DMS53 treated with DMSO at 0.1 percent for 48 hours (cell line): ENCODE measurements at regions not wholly inside any gene's neighbourhood (a gene's known extent, or its start where the extent isn't known, plus 50 kb on each side); places are given as distances from the start of the nearest gene placed in this dataset.
"Not testable (repeated sequence)": the region's sequence is repeated elsewhere in the genome, so short reads cannot be mapped to it uniquely, and the experiment has no call there.

ENCODE experiments used
- DNase-seq: peaks from one replicate; lab custom pipeline; 2025; ENCODE audit not compliant: unreplicated experiment; lab: John Stamatoyannopoulos, UW

DNA sequence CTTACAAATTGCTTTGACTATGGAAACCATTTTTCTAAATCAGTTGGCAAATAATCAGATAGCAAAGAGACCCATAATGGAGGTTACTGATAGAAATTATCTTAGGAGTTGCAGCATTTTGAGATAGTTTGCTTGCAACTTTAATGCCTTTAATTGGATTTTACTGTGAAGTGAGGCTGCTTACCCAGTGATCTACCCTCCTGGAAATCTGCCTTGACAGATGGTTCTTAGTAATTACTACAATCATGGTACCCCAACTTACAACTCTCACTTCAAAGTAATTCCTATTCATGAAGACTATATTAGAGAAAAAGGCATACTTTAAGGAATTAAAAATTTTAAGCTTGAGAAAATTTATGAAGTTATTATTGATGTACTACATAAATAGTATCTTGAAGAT, 1288.6 kb upstream of the CDH2 start:
- no peak for DNase-seq

DNA sequence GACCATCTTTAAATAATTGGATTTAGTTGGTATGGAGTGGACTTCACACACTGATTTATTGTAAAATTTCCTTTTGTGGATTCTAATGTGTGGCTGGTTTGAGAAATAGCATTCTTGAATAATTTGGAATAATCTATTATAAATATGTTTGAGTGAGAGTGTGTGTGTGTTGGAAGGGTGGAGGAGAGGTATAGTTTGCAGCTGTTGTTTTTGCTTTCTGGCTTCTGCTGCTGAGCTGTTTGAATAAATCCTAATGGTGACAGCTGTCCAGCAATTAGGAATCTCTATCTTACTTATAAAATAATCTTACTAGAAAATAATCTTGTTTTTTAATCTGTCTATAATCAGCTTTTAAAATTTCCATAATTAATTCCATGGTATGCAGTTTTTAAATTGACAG, 1283.0 kb upstream of the CDH2 start:
- no peak for DNase-seq

DNA sequence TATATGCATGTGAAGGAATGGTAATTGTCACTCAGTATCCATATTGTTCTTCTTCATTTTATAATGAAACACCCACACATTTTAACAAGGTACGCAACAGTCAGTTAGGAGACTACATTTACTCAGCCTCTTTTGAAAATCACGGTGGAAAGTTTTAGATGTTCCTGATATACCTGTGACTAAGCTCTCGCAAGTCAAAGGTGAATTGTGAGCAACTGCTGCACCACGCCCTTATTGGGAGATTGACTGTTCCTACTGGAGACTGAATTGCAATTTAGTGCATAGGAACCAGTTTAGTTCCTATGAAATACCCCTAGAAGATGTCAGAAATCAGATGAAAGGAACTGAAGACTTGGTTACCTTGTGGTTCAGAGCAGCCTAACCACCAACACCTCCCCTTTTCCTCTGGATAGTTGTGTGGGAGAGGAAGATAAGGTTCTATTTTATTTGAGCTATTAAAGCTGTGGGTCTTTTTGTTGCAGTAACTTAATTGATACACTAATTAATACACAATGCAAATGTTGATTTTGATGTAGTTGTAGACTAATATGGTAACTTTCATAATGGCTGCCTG, 1280.5 kb upstream of the CDH2 start:
- DNase-seq: no peak

DNA sequence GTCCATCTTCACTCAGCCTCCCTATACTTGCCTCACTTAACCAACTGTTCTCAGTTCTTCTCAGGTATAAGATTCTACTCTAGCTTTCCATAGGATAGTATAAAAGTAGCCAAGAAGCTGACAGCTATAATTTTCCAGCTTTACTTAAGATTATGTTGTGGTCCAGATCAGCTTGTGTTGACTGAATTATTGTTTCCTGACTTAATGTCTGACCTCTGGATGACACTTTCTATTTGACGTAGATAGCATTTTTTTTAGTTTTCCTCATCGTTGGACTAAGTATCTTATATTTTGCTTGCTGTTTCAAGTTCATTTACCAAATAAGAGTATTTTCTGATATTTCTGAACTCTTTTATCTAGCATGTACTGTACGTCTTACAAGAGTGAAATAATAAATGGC, 1272.5 kb upstream of the CDH2 start:
- no peak for DNase-seq

DNA sequence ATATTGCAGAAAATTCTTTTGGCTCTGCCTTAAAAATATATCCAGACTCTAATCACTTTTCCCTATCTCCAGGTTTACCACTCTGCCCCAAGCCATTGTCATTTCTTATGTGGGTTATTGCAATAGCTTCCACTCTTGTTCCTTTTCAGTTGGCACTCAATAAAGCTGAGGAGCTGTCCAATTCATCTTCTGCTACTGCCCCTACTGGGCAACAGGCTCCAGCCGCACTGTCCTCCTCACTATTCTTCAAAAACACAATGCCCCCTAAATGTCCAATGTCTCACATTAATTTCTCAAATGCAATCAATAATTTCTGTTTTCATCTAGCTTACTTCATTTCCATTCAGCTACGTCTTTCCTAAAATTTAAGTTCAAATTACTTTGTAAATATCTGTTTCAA, 1262.5 kb upstream of the CDH2 start:
- DNase-seq: no peak

DNA sequence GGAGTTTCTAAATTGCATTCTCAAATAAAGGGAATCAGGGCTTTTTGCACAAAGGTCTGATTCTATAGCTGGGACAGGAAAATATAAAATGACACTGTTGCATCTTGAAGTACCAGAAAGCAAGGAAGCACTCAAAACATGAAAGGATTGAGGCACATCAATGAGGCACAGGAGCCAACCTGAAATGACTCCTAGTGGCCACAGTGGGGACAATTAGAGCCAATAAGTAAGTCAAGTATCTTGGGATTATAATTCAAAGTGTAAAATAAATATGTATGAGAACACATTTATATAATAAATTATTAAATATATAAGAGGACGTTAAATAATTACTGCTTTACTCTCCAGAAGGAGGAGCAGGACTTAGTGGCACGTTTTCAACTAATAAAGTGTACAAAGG, 1259.5 kb upstream of the CDH2 start:
- DNase-seq: no peak

DNA sequence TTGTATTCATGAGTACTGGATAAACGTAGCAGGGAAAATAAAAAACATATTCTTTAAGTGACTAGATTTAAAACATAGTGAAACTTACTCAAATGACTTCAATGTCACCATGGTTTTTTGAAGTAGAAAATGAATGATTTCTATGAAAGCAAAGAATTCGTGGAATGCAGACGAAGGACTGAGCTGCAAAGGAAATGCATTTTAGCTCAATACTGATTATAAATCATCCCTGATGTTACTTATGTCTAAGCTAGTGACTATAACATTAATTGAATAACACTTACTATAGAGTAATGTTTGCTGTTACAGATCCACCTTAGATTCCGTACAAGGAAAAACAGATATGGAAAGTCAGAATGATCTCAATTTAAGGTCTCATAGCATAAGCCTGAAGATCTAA, 1257.7 kb upstream of the CDH2 start:
- DNase-seq: no peak

DNA sequence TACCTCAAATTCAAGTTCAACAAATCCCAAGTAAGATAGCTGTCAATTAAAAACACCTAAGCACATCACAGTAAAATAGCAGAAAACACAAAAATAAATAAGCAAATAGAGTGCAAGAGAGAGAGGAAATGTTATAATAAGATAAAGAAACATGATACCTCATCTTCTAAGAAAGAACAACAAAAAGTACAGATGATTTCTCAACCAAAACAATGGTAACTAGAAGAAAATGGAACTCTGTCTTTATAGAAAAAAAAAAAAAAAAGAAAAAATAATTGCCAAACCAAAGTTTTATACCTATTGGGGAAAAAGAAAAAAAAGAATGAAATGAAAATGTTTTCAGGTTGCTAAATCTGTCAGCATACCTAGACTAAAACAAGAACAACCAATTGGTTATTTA, 1253.5 kb upstream of the CDH2 start:
- no peak for DNase-seq

DNA sequence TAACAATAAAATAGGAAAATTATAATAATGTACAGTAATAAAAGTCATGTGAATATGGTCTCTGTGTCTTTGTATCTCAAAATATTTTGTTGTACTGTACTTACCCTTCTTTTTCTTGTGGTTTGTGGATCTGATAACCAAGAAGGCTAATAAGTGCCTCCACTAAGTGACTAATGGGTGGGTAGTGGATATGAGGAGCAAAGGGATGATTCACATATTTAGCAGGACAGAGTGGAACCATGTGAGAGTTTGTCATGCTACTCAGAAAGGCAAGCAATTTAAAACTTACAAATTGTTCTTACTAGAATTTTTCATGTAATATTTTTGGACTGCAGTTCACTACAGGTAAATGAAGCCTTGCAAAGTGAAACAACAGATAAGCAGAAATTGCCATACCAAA, 1241.2 kb upstream of the CDH2 start:
- no peak for DNase-seq

DNA sequence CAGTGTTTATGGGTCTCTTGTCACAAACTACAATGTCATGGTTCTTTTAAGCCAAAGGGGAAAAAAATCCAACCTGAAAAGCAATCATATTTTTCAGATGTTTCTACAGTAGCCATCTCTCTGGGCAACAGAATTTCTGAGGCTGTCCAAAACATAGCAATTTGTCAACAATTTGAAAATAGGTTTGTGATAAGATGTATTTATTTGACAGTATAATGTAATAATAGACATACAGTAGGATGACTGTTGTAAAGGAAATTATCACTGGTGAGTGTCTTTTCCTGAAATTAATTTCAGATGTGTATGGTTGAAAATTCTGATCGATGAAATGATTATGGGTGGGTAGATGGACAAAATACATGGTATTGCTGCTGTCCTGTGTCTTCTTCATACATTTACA, 1230.1 kb upstream of the CDH2 start:
- no peak for DNase-seq

DNA sequence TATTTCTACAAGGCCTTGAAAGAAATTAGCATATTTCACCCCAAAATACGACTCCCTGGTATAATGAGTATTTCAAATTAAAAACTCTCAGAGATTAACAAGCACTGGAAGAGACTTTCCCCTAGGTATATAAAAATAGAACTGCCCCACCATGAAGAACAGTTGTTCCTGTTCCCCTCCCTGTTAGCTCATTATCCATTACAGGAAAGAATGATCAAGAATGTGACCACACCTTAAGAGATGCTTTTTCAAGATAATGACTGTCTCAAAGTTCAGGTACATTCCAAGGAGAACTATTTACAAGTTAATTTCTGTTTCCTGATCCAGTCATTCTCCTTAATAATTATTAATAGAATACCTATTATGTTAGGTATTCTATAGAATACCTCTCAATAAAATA, 1220.6 kb upstream of the CDH2 start:
- DNase-seq: no peak

DNA sequence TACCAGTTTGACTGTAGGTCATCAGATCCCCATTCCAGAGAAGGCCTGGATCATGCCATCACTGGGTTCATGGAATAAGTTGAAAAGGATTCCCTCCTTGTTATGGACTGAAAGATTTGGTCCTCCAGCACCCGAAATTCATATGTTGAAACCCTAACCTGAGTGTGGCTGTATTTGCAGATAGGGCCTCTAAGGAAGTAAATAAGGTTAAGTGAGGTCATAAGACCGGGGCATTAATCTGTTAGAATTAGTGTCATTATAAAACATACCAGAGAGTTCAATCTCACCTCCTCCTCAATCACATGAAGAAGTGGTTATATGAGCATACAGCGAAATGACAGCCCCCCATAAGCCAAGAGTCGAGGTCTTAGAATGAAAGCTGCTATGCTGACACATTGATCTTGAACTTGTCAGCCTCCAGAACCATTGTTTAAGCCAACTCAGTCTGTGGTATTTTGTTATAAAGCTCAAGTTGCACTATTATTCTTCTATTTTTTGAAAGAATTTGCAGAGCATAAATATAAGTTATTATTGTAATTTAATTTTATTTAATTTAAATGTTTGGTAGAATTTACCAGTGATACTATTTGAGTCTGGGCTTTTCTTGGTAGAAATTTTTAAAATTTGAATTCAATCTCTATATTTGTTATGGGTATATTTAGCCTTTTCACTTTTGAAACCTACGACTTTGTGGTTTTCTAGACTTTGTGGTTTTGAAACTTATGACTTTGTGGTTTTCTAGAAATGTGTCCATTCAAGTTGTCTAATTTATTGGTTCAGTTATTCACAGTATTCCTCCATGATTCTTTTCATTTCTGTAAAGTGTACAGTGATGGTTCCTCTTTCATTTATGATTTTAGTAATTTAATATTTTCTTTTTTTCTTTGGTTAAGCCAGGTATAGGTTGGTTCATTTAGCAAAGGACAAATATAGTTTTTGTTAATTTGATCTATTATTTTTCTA, 1206.7 kb upstream of the CDH2 start:
- DNase-seq: no peak

DNA sequence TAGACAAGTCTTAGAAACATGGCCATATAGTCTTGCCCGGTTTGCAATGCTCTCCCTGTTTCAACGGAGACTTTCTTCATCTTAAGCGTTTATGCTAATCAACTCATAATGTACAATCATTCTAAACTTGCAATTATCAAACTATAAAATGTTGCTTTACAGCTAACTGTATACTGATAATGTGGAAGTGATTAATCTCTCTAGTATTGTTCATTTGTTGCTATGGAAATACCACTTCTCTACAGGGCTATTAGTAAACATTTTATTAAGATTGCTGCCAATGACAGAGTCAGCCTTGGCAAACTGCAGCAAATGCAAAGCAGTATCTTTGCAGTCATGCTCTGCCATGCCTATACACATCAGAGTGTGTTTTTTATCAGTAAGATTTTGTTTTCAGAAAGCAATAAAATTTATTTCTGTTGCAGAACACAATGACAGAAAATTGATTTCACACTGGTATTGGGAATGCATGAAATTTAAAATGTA, 1201.8 kb upstream of the CDH2 start:
- DNase-seq: no peak

DNA sequence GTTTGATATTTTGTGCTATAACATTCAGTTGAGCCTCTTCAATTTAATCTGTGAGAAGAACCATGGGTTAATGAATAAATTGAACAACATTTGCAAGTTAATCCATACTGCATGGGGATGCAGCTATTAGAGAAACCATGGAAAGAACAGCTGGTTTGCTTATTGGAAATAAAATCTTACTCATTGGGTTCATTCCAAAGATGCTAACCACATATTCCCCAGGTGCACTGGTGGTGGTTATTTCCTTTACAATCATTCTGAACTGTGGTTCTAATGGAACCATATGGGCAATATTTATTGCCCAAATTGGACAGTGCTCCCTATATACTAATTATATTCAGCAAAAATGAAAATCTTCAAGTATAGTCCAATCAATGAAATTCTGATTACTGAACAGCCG, 1200.4 kb upstream of the CDH2 start:
- no peak for DNase-seq

DNA sequence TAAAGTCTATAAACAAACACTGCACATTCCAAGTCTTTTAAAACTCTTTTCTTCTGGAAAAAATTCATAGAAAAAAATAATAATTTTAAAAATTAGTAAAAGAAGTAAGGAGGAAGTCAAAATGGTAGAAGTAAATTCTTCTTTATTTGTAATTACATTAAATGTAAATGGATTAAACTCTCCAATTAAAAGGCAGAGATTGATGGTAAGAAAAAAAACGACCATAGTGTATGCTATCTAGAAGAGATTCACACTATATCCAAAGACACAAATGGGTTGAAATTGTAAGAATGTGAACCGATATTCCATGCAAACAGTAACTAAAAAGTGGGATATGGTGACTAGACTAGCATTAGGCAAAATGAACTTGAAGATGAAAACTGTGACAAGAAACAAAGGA, 1196.1 kb upstream of the CDH2 start:
- no peak for DNase-seq

DNA sequence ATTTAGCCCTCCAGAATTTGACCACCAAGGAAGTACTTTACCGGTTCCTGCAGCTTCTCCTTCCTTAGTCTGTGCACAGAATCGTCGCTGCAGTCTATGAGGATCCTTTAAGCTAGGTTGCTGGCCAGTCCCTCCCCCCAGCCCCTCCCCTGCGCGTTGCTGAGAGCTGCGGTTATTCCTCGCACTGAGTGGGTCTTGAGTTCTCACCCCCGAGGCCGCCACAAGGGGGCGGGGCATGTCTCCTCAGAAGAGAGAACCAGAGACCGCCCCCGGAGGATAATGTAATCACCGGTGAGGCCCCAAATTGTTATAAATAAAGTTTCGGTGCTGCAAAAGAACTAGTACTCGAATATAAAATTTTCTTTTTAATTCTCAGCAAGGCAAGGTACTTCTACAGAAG, 1184.9 kb upstream of the CDH2 start:
- peak; percentile 23 for DNase-seq

DNA sequence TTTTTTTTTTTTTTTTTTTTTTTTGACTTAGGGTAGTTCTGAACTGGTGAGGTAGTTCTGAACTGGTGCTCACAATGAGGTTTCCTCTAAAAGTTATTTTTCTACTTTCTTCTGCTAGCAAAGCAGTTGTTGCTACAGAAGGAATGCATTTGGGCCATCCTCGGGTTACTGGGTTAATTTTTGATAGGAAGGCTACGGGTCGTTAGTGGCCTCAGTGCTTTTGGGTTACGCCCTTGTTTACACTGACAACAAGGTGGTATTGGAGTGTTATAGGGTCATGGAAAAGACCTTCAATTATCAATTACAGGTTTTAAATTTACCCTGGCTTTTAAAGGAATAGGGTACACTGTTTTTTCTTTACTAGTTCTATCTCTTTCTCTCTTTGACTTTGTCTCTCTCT, 1183.7 kb upstream of the CDH2 start:
- not testable (repeated sequence) for DNase-seq

DNA sequence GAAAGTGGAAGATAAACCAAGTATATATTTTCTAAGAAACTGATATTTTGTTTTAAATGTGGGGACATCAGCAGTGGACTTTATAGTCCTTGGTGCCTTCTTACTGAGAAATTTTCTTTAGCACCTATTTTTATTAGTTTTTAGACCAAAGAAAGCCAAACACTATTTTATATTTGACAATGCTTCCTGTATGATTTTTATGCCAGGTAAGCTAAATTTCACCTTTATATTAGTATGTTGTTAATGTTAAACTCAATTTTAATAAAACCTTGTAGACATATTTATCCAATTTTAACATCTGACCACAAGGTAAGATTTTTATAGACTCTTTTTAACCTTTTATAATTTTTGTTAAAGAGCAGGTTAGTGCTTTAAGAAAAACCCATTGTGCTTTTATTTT, 1182.3 kb upstream of the CDH2 start:
- not testable (repeated sequence) for DNase-seq

DNA sequence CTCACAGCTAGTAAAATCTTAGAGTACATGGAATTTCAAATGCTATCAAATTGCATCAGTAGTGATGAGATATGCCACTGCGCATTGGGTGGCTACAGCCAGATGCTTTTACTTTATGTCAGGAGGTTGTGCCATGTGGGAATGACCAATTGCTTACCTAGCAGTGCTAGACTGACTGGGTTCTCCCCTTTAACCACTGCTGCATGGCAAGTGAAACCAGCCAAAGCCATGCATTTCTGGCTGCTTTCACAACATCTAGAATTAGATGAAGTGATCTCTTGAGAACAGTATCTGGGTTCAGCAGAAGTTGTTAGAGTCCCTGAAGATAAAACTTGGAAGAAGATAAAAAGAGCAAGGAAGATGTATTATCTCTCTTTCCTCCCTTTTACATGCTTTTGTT, 1174.2 kb upstream of the CDH2 start:
- DNase-seq: no peak

DNA sequence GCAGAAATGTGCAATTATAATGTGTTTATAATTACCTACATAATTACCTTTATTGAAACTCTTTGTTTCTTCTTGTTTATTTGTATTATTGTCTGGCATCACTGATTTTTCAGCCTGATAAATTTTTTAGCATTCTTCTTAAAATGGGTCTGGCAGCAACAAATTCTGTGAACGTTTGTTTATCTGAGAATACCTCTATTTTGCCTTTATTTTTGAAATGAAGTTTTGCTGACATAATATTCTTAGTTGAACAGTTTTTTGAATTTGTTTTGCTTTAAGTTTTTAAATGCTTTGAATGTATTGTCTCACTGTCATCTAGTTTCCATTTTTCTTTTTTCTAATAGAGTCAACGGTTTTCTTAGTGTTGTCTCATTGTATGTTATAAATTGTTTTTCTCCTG, 1152.0 kb upstream of the CDH2 start:
- DNase-seq: no peak

DNA sequence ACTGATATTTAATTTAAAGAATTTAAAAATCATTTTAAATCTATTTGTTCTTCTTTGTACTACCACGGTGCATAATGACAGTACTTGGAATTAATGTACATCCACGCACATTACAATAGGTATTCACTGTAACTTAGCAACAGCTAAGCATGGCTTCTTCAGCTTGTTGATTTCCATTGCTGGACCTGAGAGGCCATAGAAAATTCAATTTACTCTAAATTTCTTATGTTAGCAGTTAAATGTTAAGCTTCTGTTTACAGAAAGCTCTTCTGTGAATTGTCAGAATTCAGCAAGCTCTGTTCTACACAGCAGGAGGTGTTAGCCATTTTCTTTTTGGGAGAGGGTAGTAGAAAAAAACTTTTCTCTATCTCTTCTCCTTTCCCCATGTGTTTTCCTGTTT, 1149.3 kb upstream of the CDH2 start:
- no peak for DNase-seq

DNA sequence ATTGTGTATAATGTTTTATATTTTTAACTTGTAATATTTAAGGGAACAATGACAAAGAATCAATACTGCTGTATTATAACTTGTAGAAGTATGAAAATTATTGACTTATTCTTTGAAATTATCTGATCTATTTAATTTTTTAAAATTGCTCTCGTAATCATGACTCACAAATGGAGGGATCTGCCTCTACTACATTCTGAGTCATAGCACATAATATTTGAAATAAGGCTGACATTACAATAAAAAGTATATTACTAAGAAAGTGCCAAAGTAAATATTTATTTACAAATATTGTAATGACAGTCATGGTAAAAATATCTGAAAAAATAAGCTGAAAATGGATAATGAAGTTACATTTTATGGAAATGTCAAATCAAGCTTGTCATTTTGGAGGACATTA, 1144.6 kb upstream of the CDH2 start:
- no peak for DNase-seq

DNA sequence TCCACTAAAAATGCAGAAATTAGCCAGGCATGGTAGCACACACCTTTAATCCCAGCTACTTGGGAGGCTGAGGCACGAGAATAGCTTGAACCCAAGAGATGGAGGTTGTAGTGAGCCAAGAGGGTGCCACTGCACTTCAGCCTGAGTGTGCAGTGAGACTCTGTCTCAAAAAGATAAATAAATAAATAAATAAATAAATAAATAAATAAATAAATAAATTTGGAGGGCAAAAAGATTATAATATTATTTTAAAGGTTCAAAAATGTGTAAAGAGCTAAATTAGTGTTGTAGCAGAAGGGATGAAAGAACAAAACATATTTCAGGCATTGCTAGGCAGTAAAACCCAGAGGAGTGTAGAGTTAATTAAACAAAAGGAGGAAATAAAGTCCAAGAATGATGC, 1136.4 kb upstream of the CDH2 start:
- no peak for DNase-seq
